ENCODE measurements at regions not wholly inside any gene's neighbourhood (a gene's known extent, or its start where the extent isn't known, plus 50 kb on each side); places are given as distances from the start of the nearest gene placed in this dataset.

- TF ChIP-seq, protein P1, sequence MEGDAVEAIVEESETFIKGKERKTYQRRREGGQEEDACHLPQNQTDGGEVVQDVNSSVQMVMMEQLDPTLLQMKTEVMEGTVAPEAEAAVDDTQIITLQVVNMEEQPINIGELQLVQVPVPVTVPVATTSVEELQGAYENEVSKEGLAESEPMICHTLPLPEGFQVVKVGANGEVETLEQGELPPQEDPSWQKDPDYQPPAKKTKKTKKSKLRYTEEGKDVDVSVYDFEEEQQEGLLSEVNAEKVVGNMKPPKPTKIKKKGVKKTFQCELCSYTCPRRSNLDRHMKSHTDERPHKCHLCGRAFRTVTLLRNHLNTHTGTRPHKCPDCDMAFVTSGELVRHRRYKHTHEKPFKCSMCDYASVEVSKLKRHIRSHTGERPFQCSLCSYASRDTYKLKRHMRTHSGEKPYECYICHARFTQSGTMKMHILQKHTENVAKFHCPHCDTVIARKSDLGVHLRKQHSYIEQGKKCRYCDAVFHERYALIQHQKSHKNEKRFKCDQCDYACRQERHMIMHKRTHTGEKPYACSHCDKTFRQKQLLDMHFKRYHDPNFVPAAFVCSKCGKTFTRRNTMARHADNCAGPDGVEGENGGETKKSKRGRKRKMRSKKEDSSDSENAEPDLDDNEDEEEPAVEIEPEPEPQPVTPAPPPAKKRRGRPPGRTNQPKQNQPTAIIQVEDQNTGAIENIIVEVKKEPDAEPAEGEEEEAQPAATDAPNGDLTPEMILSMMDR (IDR thresholded peaks at IDR 0.05) = no peak
- no peak for TF ChIP-seq POLR2AphosphoS5 (IDR thresholded peaks at IDR 0.05; ENCODE audit: insufficient read depth in 1 of 2, low read depth in 1 of 2)
Observed at GRCh38 chr13:90120026-90120425, 1227.5 kb upstream of the MIR17HG start.

Data from vagina (tissue), 2 donors.